ENCODE measurements at regions not wholly inside any gene's neighbourhood (a gene's known extent, or its start where the extent isn't known, plus 50 kb on each side); places are given as distances from the start of the nearest gene placed in this dataset.
"Not testable (repeated sequence)": the region's sequence is repeated elsewhere in the genome, so short reads cannot be mapped to it uniquely, and the experiment has no call there.

DNA sequence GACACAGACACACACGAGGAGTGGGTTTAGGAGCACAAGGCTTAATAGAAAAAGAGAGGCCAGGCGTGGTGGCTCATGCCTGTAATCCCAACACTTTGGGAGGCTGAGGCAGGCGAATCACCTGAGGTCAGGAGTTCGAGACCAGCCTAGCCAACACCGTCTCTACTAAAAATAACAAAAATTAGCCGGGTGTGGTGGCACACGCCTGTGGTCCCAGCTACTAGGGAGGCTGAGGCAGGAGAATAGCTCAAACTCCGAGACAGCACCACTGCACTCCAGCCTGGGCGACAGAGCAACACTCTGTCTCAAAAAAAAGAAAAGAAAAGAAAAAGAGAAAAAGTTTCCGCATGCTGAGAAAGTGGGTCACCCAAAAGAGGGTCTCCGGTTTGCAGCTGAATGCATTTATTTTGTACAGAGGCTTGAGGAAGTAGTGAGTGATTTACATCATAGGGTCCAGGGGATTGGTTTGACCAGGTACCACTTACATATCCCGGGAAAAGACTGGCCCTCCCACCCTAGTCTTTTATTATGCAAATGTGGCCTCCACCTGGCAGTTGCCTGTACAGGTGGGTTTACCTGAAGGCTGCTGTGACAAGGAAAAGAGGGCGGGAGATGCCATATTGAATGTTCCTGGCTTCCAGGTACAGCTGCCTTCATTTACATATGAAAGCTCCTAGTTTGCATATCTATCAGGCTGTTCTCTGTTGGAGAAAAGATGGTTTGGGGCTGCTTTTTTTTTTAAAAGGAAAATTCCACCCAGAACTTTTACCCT is 366.2 kb upstream of the GRAMD2B start:
- FAIRE-seq (no peak), DNase-seq (ENCODE audit: low spot score) (no peak)

DNA sequence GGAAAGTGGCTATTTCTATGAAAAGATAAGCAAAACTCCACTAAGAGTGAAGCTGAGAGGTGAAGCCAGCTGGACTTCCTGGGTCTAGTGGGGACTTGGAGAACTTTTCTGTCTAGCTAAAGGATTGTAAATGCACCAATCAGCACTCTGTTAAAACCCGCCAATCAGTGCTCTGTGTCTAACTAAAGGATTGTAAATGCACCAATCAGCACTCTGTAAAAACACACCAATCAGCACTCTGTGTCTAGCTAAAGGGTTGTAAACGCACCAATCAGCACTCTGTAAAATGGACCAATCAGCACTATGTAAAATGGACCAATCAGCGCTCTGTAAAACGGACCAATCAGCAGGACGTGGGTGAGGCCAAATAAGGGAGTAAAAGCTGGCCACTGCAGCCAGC is 364.8 kb upstream of the GRAMD2B start:
- peak; percentile 5 for FAIRE-seq
- DNase-seq (ENCODE audit: low spot score) = not testable (repeated sequence)

DNA sequence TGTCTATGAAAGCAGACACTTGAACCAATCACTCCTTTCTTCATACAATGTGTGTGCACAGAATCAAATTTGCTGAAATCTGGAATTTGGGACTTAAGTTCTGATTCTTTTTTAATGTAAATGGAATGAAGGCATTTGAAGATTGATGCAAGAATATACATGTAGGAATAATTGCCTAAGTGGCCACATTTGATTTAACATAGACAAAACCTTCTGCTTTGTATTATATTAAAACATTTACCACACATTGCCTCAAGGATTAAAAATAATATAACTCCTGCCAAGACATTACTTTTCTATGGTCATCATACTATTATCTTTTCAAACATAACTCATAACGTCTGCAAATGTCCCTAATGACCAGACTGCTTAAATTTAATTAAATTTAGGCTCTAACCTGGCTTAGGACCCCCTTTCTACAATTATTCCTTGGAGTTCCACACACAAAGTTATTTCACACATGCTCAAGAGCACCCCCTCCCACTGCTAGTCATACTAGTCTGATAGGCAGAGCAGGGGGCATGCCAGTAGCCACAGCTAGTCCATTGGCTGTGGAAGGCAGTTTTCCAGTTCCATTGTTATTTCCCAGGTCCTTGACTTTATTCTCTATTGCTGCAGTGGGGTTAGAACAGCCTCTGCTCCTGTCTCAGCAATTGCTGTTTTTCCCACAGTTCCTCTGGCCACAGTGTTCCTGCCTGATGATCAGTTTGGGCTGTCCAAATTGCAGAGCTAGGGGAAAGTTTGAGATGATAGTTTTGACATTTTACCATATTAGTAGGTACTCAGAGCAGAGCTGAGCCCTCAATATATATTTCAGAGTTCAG is 360.6 kb upstream of the GRAMD2B start:
- DNase-seq (ENCODE audit: low spot score) (no peak), FAIRE-seq (no peak)

DNA sequence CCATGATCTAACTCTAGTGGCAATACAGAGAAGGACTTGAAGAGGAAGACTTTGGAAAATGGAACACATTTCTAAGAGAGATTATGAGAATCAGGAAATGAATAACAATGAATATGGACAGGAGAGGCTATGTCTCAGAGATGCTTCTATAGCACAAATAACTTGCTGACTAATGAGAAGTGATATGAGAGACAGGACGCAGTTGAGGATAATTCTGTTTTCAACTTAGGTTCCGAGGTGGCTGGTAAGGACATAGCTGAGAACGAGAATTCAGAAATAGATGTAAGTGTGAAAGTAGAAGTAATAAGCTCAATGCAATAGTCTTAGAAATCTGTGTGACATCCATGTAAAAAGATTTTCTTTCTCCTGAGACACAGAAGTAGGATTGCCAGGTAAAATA is 358.1 kb upstream of the GRAMD2B start:
- DNase-seq (ENCODE audit: low spot score) (no peak), FAIRE-seq (no peak)

DNA sequence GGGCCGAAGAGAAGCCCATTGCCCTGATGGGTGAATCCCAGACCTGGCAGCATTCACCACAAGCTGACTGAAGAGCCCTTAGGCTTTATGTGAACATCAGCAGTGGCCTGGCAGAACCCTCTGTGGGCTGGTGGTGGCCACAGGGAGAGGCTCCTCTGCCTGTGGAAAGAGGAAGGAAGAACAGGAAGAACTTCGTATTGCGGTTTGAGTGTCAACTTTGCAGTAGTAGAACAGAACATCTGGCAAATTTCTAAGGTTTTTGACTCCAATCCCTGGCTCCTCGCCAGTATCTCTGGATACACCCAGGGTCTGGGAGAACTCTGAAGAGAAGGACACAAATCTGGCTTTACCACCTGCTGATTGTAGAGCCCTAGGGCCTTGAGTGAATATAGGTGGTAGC is 356.4 kb upstream of the GRAMD2B start:
- DNase-seq (ENCODE audit: low spot score) = no peak
- FAIRE-seq = no peak

DNA sequence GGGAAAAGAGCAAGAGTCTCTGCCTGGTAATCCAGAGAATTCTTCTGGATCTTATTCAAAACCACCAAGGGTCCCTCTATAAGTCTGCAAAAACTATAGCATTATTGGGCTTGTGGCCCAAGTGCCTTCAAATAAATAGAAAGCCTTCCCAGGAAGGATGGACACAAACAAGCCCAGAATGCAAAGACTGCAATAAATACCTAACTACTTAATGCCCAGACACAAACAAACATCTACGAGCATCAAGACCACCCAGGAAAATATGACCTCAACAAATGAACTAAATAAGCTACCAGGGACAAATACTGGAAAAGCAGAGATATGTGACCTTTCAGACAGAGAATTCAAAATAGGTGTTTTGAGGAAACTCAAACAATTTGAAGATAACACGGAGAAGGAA is 355.8 kb upstream of the GRAMD2B start:
- FAIRE-seq (no peak), DNase-seq (ENCODE audit: low spot score) (no peak)

DNA sequence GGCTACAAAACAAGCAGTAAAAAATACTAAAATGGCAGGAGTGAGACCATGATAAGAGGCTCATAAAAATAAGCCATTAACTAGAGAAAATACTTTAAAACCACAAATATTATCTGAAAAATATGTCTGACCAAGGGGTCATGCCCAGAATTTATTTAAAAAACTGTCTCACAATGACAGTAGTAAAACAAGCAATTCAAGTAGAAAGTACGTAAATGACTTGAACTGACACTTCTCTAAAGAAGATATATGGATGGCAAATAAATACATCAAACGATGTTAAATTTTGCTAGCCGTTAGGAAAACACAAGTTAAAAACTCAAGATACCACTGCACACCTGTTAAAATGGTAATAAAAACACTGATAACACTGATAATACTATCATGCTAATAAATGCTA is 353.9 kb upstream of the GRAMD2B start:
- FAIRE-seq = no peak

DNA sequence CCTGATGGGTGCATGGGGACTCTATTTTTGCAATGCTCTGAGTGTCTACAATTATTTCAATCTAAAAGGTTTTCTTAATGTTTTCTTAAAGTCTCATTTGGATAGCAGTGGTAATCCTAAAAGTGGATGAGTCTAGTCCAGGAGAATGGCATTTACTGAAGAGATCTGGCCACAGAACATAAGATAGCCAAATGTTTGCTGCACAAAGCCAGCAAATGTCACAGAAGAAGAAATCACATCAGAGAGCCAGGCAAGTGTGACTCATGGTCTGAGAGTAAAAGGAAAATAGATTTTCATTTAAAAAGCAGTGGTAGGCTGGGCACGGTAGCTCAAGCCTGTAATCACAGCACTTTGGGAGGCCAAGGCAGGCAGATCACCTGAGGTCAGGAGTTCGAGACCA is 352.7 kb upstream of the GRAMD2B start:
- DNase-seq (ENCODE audit: low spot score) = no peak
- FAIRE-seq = no peak

More for the DNA sequence above, 353.9 kb upstream of the GRAMD2B start:
- DNase-seq (ENCODE audit: low spot score) = no peak

DNA sequence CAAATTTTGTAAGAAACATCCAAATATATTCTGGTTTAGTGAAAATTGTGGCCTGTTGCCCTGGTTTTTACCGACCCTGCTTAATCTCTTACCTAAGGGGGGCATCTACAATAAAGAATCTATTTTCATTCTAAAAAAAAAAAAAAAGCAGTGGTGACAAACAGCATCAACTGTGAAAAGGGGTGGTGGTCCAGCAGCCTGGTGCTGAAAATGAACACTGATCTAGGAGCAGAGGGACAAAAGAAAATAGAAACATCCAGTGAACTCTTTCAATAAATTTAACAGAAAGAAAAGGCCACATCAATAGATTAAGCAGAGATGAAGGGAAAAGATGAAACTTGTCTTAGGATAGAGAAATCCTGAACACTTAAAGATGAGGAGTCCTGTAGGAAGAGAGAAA is 348.7 kb upstream of the GRAMD2B start:
- no peak for DNase-seq (ENCODE audit: low spot score)
- no peak for FAIRE-seq

DNA sequence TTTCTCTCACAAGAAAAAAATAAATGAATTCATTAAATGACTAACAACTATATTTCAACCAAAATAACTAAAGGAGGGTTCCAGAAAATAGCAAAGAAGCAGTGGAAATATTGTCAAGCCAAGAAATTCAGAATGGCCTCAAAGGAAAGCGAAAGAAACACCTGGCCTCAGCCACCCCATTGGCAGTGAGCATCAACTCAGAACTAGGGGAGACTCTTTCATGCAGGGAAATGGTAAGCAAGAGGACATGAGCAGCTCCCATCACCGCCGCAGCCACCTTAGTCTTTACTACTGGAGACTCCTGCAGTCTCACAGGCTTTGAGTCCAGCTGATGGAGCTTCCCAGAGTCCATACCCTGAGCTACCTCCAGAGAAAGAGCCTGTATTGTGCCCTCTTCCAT is 343.9 kb upstream of the GRAMD2B start:
- FAIRE-seq = no peak

DNA sequence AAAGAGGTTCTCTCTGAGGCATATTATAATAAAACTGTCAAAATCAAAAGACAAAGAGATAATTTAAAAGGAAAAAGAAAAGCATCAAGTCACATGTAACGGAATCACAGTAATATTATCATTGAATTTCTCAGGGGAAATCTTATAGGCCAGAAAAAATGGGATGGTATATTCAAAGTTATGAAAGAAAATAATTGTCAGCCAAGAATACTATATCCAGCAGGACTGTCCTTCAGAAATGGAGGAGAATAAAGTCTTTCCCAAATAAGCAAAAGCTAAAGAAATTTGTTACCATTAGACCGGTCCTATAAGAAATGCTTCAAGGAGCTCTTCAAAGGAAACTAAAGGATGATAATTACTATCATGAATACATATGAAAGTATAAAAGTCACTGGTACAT is 342.0 kb upstream of the GRAMD2B start:
- DNase-seq (ENCODE audit: low spot score) (no peak), FAIRE-seq (no peak)

More for the DNA sequence above, 343.9 kb upstream of the GRAMD2B start:
- DNase-seq (ENCODE audit: low spot score) = no peak

DNA sequence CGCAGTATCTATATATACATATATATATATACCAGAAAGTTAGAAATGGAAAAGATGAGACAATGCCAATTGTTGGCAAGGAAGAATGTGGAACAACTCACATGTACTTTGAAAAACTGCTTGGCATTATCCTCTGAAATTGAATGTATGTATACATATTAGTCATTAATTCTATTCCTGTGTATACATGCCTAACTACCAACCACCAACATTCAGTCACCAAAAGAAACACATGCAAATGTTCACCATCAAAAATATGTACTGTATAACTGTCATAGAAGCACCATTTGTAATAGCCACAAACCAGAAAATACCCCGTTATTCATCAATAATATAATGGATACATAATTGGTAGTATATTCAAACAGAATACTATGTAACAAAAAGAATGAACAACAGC is 330.2 kb upstream of the GRAMD2B start:
- DNase-seq (ENCODE audit: low spot score) (no peak), FAIRE-seq (no peak)

DNA sequence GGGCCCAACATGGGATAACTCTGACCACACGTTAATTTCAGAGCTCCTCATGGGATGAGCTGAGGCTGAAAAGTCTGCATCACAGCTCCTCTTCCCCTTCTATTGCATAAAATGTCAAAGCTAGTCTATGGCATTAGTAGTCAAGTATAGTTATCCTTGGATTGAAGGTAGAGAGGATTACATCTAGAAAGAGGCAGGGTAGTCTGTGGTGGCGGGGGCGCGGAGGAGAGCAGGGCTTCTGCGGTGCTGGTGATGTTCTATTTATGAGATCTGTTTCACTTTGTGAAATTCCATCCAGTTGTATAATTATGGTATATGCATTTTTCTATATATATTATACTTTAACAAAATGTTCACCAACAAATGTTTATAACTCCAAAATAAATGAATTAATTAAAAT is 329.5 kb upstream of the GRAMD2B start:
- DNase-seq (ENCODE audit: low spot score) = no peak
- no peak for FAIRE-seq

DNA sequence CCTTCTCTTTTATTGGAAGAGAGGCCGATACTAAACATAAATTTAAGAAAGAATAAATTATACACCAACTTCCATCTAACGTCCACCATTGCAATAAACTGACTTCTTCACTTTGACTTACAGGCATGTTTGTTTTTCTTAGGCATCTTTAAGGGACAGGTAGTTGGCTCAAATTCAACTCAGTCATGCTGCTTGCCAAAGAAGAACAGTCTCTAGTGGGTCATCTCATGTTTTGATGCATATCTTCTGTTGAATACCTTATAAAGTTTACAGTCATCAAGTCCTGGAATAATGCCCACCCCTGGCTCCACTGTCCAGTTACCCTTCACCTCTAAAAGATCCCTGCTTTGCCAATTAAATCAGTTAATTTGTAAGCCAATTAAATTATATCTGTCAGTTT is 328.2 kb upstream of the GRAMD2B start:
- FAIRE-seq (no peak), DNase-seq (ENCODE audit: low spot score) (no peak)

DNA sequence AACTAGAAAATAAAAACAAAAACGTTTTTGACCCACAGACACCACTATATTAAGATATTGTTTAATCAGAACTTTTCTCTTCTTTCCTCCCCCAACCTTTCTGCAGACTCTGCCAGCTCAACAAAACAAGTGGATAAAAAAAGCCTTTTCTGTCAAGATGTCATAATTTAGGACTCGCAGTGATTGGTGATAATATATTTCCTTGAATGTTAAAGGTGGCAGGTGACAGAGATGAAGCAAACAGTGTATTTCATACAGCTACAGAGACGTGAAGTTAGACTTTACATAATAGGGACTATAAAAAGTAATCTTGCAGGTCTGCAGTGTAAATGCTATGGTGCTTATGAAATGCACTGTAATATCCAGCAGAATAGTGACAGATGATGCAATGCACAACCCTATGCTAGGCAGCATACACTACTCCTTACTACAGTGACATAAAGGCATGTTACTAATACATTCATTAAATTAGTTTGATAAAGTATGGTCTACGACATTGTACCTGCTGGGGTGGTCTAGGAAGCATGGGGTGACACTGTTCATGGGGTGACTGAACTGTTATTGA is 326.7 kb upstream of the GRAMD2B start:
- no peak for DNase-seq (ENCODE audit: low spot score)
- no peak for FAIRE-seq

DNA sequence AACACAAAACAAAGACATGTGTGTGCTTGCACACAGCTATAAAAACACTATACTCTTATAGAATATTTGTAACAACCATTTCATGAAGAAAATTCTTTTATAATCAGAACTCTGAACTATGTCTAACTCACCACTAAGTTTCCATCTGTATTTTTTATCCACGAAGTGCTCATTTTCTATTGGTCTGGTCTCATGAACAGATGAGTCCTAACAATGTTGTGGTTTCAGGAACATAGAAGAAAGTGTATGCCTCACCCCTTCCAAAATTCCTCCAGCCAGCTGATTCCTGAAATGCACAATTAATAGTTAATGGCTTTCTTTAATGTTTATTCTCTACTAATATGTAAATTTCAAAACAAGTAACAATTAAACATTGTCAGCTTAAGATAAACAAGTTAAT is 325.3 kb upstream of the GRAMD2B start:
- FAIRE-seq (no peak), DNase-seq (ENCODE audit: low spot score) (no peak)

DNA sequence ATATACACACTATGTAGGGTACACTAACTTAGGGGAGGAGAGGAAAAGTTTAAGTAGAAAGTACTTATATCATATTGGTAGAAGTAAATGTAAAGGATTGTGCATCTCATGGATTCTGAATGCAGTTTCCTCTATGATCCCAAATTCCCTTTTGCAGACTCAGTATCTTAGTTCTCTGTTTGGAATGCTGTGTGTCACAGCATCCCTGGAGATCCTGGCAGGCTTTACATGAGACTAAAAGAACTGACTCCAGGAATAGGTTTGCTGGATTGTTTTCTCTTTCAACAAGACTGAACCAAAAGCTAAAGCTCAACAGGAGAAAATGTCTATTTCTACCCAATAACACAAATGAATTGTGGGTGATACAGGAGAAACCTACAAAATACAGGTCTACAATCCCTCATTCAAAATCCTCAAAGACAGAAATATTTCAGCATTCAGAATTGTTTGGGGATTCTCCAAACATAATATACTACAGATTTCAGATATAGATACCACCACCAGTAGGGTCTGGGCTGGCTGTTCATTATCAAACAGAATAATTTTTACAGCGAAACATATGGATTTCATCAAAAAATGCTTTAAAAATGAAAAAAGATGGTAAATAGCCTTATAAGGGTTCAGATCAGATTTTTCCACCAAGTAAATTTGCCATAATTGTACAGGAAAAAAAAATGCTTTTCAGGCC is 324.7 kb upstream of the GRAMD2B start:
- FAIRE-seq = no peak

DNA sequence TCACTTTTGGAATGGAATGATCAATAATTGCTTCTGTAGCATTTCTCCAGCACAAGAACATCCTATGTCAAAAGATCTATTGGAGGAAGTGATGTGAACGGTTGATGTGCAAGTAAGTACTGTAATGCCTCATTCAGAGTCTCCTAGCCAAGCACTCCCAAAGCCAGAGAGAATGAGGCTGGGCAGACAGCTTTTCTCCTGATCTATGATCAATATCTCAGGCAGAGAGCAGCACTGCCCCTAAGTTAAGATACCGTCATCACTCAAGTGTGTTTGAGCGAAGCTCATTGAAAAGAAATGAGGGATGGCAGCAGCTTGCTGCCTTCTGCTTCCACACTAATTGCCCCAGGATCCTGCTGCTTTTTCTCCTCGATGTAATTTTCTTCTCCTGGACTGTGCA is 324.1 kb upstream of the GRAMD2B start:
- FAIRE-seq (no peak), DNase-seq (ENCODE audit: low spot score) (no peak)

More for the DNA sequence above, 324.7 kb upstream of the GRAMD2B start:
- no peak for DNase-seq (ENCODE audit: low spot score)

DNA sequence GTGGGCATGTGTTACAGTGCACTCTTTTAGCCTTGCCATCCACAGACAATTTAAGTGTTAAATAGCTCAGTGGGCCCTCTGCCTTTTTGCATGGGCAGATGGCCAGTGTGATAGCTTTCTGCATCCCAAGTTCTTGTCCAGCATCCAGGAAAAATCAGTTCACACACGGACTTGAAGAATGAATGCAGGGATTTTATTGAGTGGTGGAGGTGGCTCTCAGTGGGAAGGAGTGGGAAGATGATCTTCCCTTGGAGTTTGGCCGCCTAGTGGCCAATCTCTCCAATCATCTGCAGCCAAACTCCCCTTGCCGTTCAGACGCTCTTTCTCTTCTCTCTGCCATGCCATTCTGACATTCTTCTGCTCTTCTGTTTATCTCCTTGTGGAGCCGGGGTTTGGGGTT is 322.4 kb upstream of the GRAMD2B start:
- FAIRE-seq = no peak
- DNase-seq (ENCODE audit: low spot score) = no peak

DNA sequence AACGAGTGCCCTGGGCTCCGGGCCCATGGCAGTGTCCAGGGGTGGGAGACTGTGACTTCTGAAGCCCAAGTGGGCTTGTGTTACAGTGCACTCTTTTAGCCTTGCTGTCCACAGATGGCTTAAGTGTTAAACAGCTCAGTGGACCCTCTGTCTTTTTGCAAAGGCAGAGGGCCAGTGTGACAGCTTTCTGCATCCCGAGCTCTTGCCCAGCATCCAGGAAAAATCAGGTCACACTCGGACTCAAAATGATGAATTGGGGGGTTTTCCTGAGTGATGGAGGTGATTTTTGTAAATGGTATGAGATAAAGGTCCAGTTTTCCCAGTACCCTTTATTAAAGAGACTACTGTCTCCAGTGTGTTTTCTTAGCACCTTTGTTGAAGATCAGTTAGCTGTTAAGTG is 321.3 kb upstream of the GRAMD2B start:
- no peak for DNase-seq (ENCODE audit: low spot score)
- no peak for FAIRE-seq

DNA sequence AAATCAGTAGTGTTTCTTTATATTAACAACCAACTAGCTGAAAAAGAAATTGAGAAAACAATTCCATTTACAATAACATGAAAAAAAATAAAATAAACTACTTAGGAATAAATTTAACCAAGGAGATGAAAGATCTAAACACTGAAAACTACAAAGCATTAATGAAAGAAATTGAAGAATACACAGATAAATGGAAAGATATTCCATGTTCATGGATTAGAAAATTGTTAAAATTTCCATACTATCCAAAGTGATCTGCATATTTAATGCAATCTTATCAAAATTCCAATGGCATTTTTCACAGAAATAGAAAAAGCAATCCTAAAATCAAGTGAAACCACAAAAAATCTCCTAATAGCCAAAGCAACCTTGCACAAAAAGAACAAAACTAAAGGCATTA is 320.2 kb upstream of the GRAMD2B start:
- DNase-seq (ENCODE audit: low spot score) (no peak), FAIRE-seq (no peak)

DNA sequence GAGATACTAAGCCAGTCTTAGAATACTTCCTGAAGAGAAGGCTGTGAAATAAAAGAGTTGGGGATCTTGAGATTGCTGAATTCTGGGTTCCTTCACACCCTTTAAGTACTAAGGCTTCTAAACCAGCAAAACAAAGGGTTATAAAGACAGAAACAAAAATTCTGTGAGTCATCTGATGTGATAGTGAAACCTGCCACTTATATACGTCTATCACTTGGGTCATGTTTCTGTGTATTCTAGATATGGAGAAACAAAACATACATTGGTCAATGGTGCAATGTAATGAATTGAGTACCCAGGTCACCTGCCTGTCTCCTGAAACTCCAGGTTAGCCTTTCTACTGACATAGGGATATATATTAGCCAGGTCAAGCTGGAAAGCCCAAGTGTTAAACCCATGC is 319.3 kb upstream of the GRAMD2B start:
- no peak for FAIRE-seq
- DNase-seq (ENCODE audit: low spot score) = no peak

All from urothelium cell line (cell line).